Fibroblast of lung (primary cell): ENCODE measurements at regions not wholly inside any gene's neighbourhood (a gene's known extent, or its start where the extent isn't known, plus 50 kb on each side); places are given as distances from the start of the nearest gene placed in this dataset.

ENCODE experiments used
- CTCF ChIP-seq, 2 donors: IDR thresholded peaks in 1 of 2; conservative IDR thresholded peaks in 1 of 2; 1 replicate in 1 of 2; 2 replicates in 1 of 2; pipeline ENCODE4 v1.5.1; 2011 to 2012; ENCODE audit warnings: low read length in 2 of 2, control low read depth in 1 of 2, inconsistent platforms in 1 of 2, low read depth in 1 of 2, mild to moderate bottlenecking in 1 of 2
- EZH2 ChIP-seq: IDR thresholded peaks from 2 replicates; pipeline ENCODE4 v1.5.1; 2012; ENCODE audit warnings: low read length, control low read depth, mild to moderate bottlenecking; ENCODE audit errors: missing control alignments

- no peak for TF ChIP-seq EZH2
- TF ChIP-seq CTCF (conservative IDR thresholded peaks at IDR 0.05 in 1 of 2, IDR thresholded peaks at IDR 0.05 in 1 of 2; ENCODE audit: low read depth in 1 of 2, low read length in 2 of 2) = no peak
Observed at GRCh38 chrX:69319376-69319775, 154.1 kb upstream of the PJA1 start.
